NT2/D1 (cell line): ENCODE measurements at regions not wholly inside any gene's neighbourhood (a gene's known extent, or its start where the extent isn't known, plus 50 kb on each side); places are given as distances from the start of the nearest gene placed in this dataset.
"Not testable (repeated sequence)": the region's sequence is repeated elsewhere in the genome, so short reads cannot be mapped to it uniquely, and the experiment has no call there.

Experiments used
- DNase-seq: peaks from one replicate; pipeline ENCODE4 v3.0.0-alpha.2; 2011; ENCODE audit warnings: low read depth, low spot score
- H3K27me3 ChIP-seq: 2 replicates; pipeline ENCODE4 v1.6.0; 2011; ENCODE audit warnings: mild to moderate bottlenecking; ENCODE audit not compliant: insufficient read length, insufficient read depth
- H3K36me3 ChIP-seq: 2 replicates; pipeline ENCODE4 v1.6.1; 2011; ENCODE audit warnings: mild to moderate bottlenecking, low read length, mixed read lengths; ENCODE audit not compliant: insufficient read depth, insufficient read length
- H3K4me1 ChIP-seq: 2 replicates; pipeline ENCODE4 v1.5.1; 2011; ENCODE audit not compliant: insufficient read depth, insufficient read length
- H3K4me3 ChIP-seq: 2 replicates; pipeline ENCODE4 v1.5.1; 2011; ENCODE audit warnings: low read depth; ENCODE audit not compliant: insufficient read length
- H3K9ac ChIP-seq: 2 replicates; pipeline ENCODE4 v1.6.0; 2011; ENCODE audit warnings: low read depth; ENCODE audit not compliant: insufficient read length
- H3K9me3 ChIP-seq: 2 replicates; pipeline ENCODE4 v1.5.1; 2011; ENCODE audit warnings: mild to moderate bottlenecking, low read length; ENCODE audit not compliant: insufficient read depth
- SUZ12 ChIP-seq: IDR thresholded peaks from 2 replicates; pipeline ENCODE4 v1.6.1; 2011; ENCODE audit not compliant: insufficient read length, insufficient read depth; ENCODE audit errors: extremely low read depth
- YY1 ChIP-seq: IDR thresholded peaks from 2 replicates; pipeline ENCODE4 v1.6.1; 2011; ENCODE audit not compliant: insufficient read length, insufficient read depth
- ZNF274 ChIP-seq: IDR thresholded peaks from 2 replicates; pipeline ENCODE4 v1.6.1; 2011; ENCODE audit warnings: mild to moderate bottlenecking, low read depth, low read length

DNA sequence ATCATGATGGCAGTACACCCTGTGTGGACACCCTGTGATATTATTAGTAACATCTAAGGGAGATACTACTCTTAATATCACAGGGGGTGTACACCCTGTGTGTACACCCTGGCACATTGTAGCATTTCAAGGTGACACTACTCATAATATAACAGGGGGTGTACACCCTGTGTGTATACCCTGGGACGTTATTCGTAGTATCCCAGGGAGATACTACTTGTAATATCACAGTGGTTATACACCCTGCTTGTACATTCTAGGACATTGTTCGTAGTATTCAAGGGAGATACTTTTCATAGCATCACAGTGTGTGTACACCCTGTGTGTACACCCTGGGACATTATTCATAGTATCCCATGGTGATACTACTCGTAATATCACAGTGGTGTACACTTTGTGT lies 67.4 kb upstream of the CNIH3 start:
- H3K4me1 ChIP-seq: no peaks in the 10 kb centered on the region
- no peaks in the 10 kb centered on the region for H3K27me3 ChIP-seq
- no peak overlapping the region for H3K9ac ChIP-seq
- no peak overlapping the region for H3K4me3 ChIP-seq
- no peaks in the 10 kb centered on the region for H3K36me3 ChIP-seq
- TF ChIP-seq ZNF274: no peak
- TF ChIP-seq SUZ12: no peak
- no peak for TF ChIP-seq YY1
- no peak for DNase-seq
- no peaks in the 10 kb centered on the region; the same call in 1 of the 2 replicates for H3K9me3 ChIP-seq

DNA sequence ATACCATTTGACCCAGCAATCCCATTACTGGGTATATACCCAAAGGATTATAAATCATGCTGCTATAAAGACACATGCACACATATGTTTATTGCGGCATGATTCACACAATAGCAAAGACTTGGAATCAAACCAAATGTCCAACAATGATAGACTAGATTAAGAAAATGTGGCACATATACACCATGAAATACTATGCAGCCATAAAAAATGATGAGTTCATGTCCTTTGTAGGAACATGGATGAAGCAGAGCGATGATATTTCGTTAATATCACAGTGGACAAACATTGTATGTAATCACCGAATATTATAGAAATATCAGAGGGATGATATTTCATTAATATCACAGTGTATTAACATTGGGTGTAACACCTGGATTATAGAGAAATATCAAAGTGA lies 64.9 kb upstream of the CNIH3 start:
- DNase-seq, H3K4me3 ChIP-seq, H3K9ac ChIP-seq, H3K4me1 ChIP-seq, H3K9me3 ChIP-seq, H3K27me3 ChIP-seq, H3K36me3 ChIP-seq: not testable (repeated sequence)

- no peak for TF ChIP-seq SUZ12
- no peak for TF ChIP-seq YY1
- no peak for TF ChIP-seq ZNF274
- Histone ChIP-seq H3K4me1 (no peaks in the 10 kb centered on the region), H3K27me3 (no peaks in the 10 kb centered on the region), H3K4me3 (no peak overlapping the region), H3K9ac (no peak overlapping the region), H3K36me3 (no peaks in the 10 kb centered on the region), H3K9me3 (no peaks in the 10 kb centered on the region)
- no peak for DNase-seq
Observed at GRCh38 chr1:224554056-224554455, 62.1 kb upstream of the CNIH3 start.

- Histone ChIP-seq H3K4me1 (no peaks in the 10 kb centered on the region), H3K4me3 (no peak overlapping the region), H3K27me3 (no peaks in the 10 kb centered on the region), H3K9ac (no peak overlapping the region), H3K9me3 (no peaks in the 10 kb centered on the region), H3K36me3 (no peaks in the 10 kb centered on the region)
- TF ChIP-seq ZNF274: no peak
- TF ChIP-seq SUZ12: no peak
- no peak for TF ChIP-seq YY1
- DNase-seq: no peak
Observed at GRCh38 chr1:224554620-224555259, 61.4 kb upstream of the CNIH3 start.

GRCh38 chr1:224558904-224559303 lies 57.2 kb upstream of the CNIH3 start:
- Histone ChIP-seq H3K9me3 (peaks cover 16% of the 10 kb centered on the region; the same call in 1 of the 2 replicates), H3K27me3 (no peaks in the 10 kb centered on the region)

DNA sequence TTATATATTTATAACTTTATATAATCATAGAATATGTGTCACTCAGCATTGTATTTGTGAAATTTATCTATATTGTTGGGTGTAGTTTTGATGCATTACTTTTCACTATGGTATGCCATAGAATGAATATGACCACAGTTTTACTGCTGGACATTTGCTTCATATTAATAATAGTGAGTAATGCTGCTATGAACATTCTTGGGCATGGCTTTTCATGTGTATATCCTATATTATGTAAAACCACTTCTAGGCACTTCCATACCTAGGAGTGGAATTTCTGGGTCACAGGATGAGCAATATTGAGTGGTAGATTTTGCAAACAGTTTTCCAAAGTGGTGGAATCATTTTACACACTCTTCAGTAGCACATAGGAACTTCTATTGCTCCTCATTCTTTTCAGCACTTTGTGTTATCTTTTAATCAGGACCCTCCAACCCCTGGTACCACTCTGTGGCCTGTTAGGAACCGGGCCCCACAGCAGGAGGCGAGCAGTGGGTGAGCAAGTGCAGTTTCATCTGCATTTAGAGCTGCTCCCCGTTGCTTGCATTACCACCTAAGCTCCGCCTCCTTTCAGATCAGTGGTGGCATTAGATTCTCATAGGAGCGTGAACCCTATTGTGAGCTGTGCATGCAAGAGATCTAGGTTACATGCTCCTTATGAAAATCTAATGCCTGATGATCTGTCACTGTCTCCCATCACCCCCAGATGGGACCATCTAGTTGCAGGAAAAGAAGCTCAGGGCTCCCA lies 56.0 kb upstream of the CNIH3 start:
- H3K27me3 ChIP-seq: no peaks in the 10 kb centered on the region
- H3K4me3 ChIP-seq: no peak overlapping the region
- no peak for TF ChIP-seq YY1
- TF ChIP-seq ZNF274: no peak
- no peak for TF ChIP-seq SUZ12
- no peaks in the 10 kb centered on the region for H3K36me3 ChIP-seq
- no peak overlapping the region for H3K9ac ChIP-seq
- H3K4me1 ChIP-seq: no peaks in the 10 kb centered on the region
- DNase-seq: no peak
- peaks cover 16% of the 10 kb centered on the region; the same call in 1 of the 2 replicates for H3K9me3 ChIP-seq

More at GRCh38 chr1:224558904-224559303, 57.2 kb upstream of the CNIH3 start:
- no peaks in the 10 kb centered on the region for H3K36me3 ChIP-seq
- H3K9ac ChIP-seq: no peak overlapping the region
- H3K4me3 ChIP-seq: no peak overlapping the region
- TF ChIP-seq ZNF274: no peak
- no peak for TF ChIP-seq SUZ12
- TF ChIP-seq YY1: no peak
- no peaks in the 10 kb centered on the region for H3K4me1 ChIP-seq
- no peak for DNase-seq

DNA sequence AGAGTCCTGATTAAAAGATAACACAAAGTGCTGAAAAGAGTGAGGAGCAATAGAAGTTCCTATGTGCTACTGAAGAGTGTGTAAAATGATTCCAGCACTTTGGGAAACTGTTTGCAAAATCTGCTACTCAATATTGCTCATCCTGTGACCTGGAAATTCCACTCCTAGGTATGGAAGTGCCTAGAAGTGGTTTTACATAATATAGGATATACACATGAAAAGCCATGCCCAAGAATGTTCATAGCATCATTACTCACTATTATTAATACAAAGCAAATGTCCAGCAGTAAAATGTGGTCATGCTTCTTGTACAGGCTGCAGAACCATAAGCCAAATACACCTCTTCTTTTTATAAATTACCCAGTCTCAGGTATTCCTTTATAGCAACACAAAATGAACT lies 53.2 kb upstream of the CNIH3 start:
- H3K36me3 ChIP-seq, H3K9ac ChIP-seq, H3K4me3 ChIP-seq, DNase-seq, H3K27me3 ChIP-seq, H3K4me1 ChIP-seq: not testable (repeated sequence)
- H3K9me3 ChIP-seq: peaks cover 16% of the 10 kb centered on the region; the same call in 1 of the 2 replicates
